HepG2 (cell line): ENCODE measurements at regions not wholly inside any gene's neighbourhood (a gene's known extent, or its start where the extent isn't known, plus 50 kb on each side); places are given as distances from the start of the nearest gene placed in this dataset.
A peak's percentile ranks its signal among the peaks of the same experiment; 100 is the strongest.

Source experiments
- ELF3 ChIP-seq: IDR thresholded peaks from 2 replicates; pipeline ENCODE4 v1.6.1; 2016; ENCODE audit warnings: missing genetic modification reagents, missing compliant biosample characterization
- JUND ChIP-seq: sonication (generic); formaldehyde crosslinking; IDR thresholded peaks from 2 replicates; pipeline ENCODE4 v1.8.0; 2022; ENCODE audit warnings: mild to moderate bottlenecking, missing genetic modification reagents
- MAX ChIP-seq: IDR thresholded peaks from 2 replicates; pipeline ENCODE4 v1.6.1; 2012; ENCODE audit warnings: inconsistent platforms
- MED1 ChIP-seq: sonication (generic); formaldehyde crosslinking; IDR thresholded peaks from 2 replicates; pipeline ENCODE4 v1.4.0; 2020; ENCODE audit warnings: missing genetic modification reagents
- NR2F1 ChIP-seq, 2 experiments: fragments of 450-650 bp in 1 of 2; formaldehyde crosslinking in 1 of 2; IDR thresholded peaks; 2 replicates each; pipeline versions ENCODE4 v1.5.0 to v1.6.1; 2016 to 2020; ENCODE audit warnings: mild to moderate bottlenecking in 1 of 2, missing compliant biosample characterization in 1 of 2, missing genetic modification reagents in 1 of 2, moderate library complexity in 1 of 2
- PRDM15 ChIP-seq: sonication (generic); formaldehyde crosslinking; IDR thresholded peaks from 2 replicates; pipeline ENCODE4 v1.4.0; 2020; ENCODE audit warnings: missing genetic modification reagents
- REPIN1 ChIP-seq: sonication (generic); formaldehyde crosslinking; IDR thresholded peaks from 2 replicates; pipeline ENCODE4 v1.8.0; 2022; ENCODE audit warnings: missing genetic modification reagents, low read depth, mild to moderate bottlenecking, borderline replicate concordance
- SAP130 ChIP-seq: IDR thresholded peaks from 2 replicates; pipeline ENCODE4 v1.6.1; 2016; ENCODE audit warnings: low read depth
- SMC3 ChIP-seq: IDR thresholded peaks from 2 replicates; pipeline ENCODE4 v1.6.1; 2011; ENCODE audit warnings: low read length, improper control_type of control experiment
- SOX6 ChIP-seq, 2 experiments: fragments of 450-650 bp in 1 of 2; sonication (generic) in 1 of 2; formaldehyde crosslinking in 1 of 2; IDR thresholded peaks; 2 replicates each; pipeline versions ENCODE4 v1.4.0 to v1.6.1; 2017 to 2020; ENCODE audit warnings: antibody characterized with exemption in 1 of 2, mild to moderate bottlenecking in 1 of 2, missing genetic modification reagents in 1 of 2
- SRF ChIP-seq: IDR thresholded peaks from 2 replicates; pipeline ENCODE4 v1.6.1; 2011; ENCODE audit warnings: mild to moderate bottlenecking, low read depth, low read length, moderate library complexity
- STAG1 ChIP-seq: sonication (generic); formaldehyde crosslinking; IDR thresholded peaks from 2 replicates; pipeline ENCODE4 v1.4.0; 2020; ENCODE audit warnings: missing genetic modification reagents
- TFDP1 ChIP-seq: IDR thresholded peaks from 2 replicates; pipeline ENCODE4 v1.6.1; 2016; ENCODE audit warnings: missing compliant biosample characterization, missing genetic modification reagents, borderline replicate concordance
- TRIM24 ChIP-seq: sonication (generic); formaldehyde crosslinking; IDR thresholded peaks from 2 replicates; pipeline ENCODE4 v1.8.0; 2022; ENCODE audit warnings: mild to moderate bottlenecking, missing genetic modification reagents
- ZKSCAN1 ChIP-seq: fragments of 150-350 bp; IDR thresholded peaks from 2 replicates; pipeline ENCODE4 v1.6.1; 2014; ENCODE audit warnings: low read length
- ZNF207 ChIP-seq: fragments of 450-650 bp; IDR thresholded peaks from 2 replicates; pipeline ENCODE4 v1.6.1; 2016; ENCODE audit warnings: antibody characterized with exemption, borderline replicate concordance
- ZNF276 ChIP-seq: sonication (generic); formaldehyde crosslinking; IDR thresholded peaks from 2 replicates; pipeline ENCODE4 v1.4.0; 2020; ENCODE audit warnings: mild to moderate bottlenecking, low read depth, missing genetic modification reagents
- ZNF296 ChIP-seq: sonication (generic); formaldehyde crosslinking; conservative IDR thresholded peaks from 2 replicates; pipeline ENCODE4 v1.5.0; 2020; ENCODE audit warnings: mild to moderate bottlenecking, missing genetic modification reagents
- ZNF563 ChIP-seq: sonication (generic); formaldehyde crosslinking; IDR thresholded peaks from 2 replicates; pipeline ENCODE4 v1.8.0; 2022; ENCODE audit warnings: mild to moderate bottlenecking, moderate library complexity, missing genetic modification reagents
- ZNF567 ChIP-seq: sonication (generic); formaldehyde crosslinking; IDR thresholded peaks from 2 replicates; pipeline ENCODE4 v1.8.1; 2023; ENCODE audit warnings: mild to moderate bottlenecking, missing genetic modification reagents, borderline replicate concordance
- ZNF770 ChIP-seq: sonication (generic); formaldehyde crosslinking; IDR thresholded peaks from 2 replicates; pipeline ENCODE4 v1.5.0; 2020; ENCODE audit warnings: mild to moderate bottlenecking, missing genetic modification reagents
- ZNF883 ChIP-seq: sonication (generic); formaldehyde crosslinking; IDR thresholded peaks from 2 replicates; pipeline ENCODE4 v1.5.1; 2020; ENCODE audit warnings: mild to moderate bottlenecking, missing genetic modification reagents; ENCODE audit errors: not compliant biosample characterization

- TF ChIP-seq MAX (no peak), ZNF296 (CRISPR knock-in tag) (no peak), ZKSCAN1 (no peak), ZNF770 (CRISPR knock-in tag) (no peak), TFDP1 (CRISPR knock-in tag) (no peak; the same call in 1 of the 2 replicates), TRIM24 (CRISPR knock-in tag) (no peak), STAG1 (CRISPR knock-in tag) (peak; percentile 90), SOX6 (IDR thresholded peaks at IDR 0.05) (no peak), SOX6 (CRISPR knock-in tag; IDR thresholded peaks at IDR 0.05) (0 out of 2 replicates have a peak, but pooled peaks have one; percentile 9), ZNF207 (no peak), SAP130 (no peak), ZNF563 (no peak), JUND (0 out of 2 replicates have a peak, but pooled peaks have one; percentile 27), REPIN1 (CRISPR knock-in tag) (no peak), ZNF276 (no peak), NR2F1 (CRISPR knock-in tag; IDR thresholded peaks at IDR 0.05) (no peak), ZNF883 (CRISPR knock-in tag) (no peak), PRDM15 (CRISPR knock-in tag) (no peak), ELF3 (CRISPR knock-in tag) (peak; percentile 38; the same call in 1 of the 2 replicates), SMC3 (peak; percentile 69), ZNF567 (CRISPR knock-in tag) (no peak), MED1 (CRISPR knock-in tag) (0 out of 2 replicates have a peak, but pooled peaks have one; percentile 19), SRF (no peak)
Measured at GRCh38 chr21:39088831-39089380, 94.3 kb downstream of the PSMG1 start (continued).
